ENCODE measurements at regions not wholly inside any gene's neighbourhood (a gene's known extent, or its start where the extent isn't known, plus 50 kb on each side); places are given as distances from the start of the nearest gene placed in this dataset.

DNA sequence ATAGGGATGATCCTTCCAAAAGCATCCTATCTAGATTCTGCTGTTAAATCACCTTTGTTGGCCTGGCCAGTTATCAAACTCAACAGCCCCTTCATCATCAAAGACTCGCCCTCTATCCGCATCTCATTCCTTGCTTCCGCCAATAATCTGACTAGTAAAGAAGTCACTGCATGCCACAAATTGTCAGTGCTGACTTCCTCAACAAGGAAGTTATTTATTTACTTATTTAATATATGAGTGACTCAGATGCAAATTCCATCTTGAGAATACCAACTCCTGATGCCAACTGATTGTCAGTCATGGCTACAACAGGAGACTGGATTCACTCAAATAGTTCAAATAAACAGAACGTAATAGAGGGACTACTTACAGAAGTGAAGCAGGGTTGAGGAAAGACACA lies 283.8 kb downstream of the TRIML1 start:
- Mint-ChIP-seq H3K9me3 (ENCODE audit: unreplicated experiment) (peaks cover 6% of the 10 kb centered on the region), H3K27ac (ENCODE audit: unreplicated experiment) (no peak overlapping the region), H3K4me3 (ENCODE audit: unreplicated experiment) (no peak overlapping the region), H3K27me3 (ENCODE audit: unreplicated experiment) (no peaks in the 10 kb centered on the region), H3K36me3 (ENCODE audit: unreplicated experiment) (no peaks in the 10 kb centered on the region), H3K4me1 (ENCODE audit: unreplicated experiment) (peaks cover 15% of the 10 kb centered on the region)
- DNase-seq (ENCODE audit: extremely low spot score, unreplicated experiment), result no peak
- TF ChIP-seq, protein P1, sequence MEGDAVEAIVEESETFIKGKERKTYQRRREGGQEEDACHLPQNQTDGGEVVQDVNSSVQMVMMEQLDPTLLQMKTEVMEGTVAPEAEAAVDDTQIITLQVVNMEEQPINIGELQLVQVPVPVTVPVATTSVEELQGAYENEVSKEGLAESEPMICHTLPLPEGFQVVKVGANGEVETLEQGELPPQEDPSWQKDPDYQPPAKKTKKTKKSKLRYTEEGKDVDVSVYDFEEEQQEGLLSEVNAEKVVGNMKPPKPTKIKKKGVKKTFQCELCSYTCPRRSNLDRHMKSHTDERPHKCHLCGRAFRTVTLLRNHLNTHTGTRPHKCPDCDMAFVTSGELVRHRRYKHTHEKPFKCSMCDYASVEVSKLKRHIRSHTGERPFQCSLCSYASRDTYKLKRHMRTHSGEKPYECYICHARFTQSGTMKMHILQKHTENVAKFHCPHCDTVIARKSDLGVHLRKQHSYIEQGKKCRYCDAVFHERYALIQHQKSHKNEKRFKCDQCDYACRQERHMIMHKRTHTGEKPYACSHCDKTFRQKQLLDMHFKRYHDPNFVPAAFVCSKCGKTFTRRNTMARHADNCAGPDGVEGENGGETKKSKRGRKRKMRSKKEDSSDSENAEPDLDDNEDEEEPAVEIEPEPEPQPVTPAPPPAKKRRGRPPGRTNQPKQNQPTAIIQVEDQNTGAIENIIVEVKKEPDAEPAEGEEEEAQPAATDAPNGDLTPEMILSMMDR (IDR thresholded peaks at IDR 0.05), result no peak

DNA sequence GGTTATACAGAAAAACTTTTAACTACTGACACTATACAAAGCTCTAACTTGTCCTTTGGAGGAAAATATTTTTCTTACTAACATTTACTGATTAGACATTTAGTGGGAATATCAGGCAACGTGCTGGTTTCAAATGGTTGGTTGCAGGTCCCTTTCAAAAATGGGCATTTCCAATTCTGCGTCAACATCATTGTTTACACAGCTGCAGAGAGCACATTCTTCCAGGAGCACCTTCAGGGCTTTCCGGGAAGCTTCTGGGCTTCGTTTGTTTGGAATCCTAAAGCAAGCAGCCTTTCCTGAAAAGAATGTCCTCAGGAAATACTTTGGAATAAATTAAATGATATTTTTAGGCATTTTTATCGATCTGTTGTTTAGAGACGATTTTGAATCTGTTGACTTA lies 289.7 kb downstream of the TRIML1 start:
- H3K36me3 Mint-ChIP-seq (ENCODE audit: unreplicated experiment), result no peaks in the 10 kb centered on the region

GRCh38 chr4:188429965-188430364 lies 290.7 kb downstream of the TRIML1 start:
- Mint-ChIP-seq H3K36me3 (ENCODE audit: unreplicated experiment) (no peaks in the 10 kb centered on the region), H3K4me1 (ENCODE audit: unreplicated experiment) (peaks cover 62% of the 10 kb centered on the region), H3K4me3 (ENCODE audit: unreplicated experiment) (no peak overlapping the region), H3K27ac (ENCODE audit: unreplicated experiment) (peak overlapping the region; percentile 45), H3K27me3 (ENCODE audit: unreplicated experiment) (no peaks in the 10 kb centered on the region), H3K9me3 (ENCODE audit: unreplicated experiment) (peaks cover 12% of the 10 kb centered on the region)
- DNase-seq (ENCODE audit: extremely low spot score, unreplicated experiment), result no peak
- TF ChIP-seq, protein P1 (IDR thresholded peaks at IDR 0.05), result no peak

More for the DNA sequence above, 289.7 kb downstream of the TRIML1 start:
- no peak for DNase-seq (ENCODE audit: extremely low spot score, unreplicated experiment)
- Mint-ChIP-seq H3K4me1 (ENCODE audit: unreplicated experiment) (peaks cover 55% of the 10 kb centered on the region), H3K27ac (ENCODE audit: unreplicated experiment) (peak overlapping the region; percentile 73), H3K9me3 (ENCODE audit: unreplicated experiment) (peaks cover 12% of the 10 kb centered on the region), H3K4me3 (ENCODE audit: unreplicated experiment) (peak overlapping the region; percentile 3), H3K27me3 (ENCODE audit: unreplicated experiment) (no peaks in the 10 kb centered on the region)
- TF ChIP-seq, protein P1 (IDR thresholded peaks at IDR 0.05), result no peak

- H3K27ac Mint-ChIP-seq (ENCODE audit: unreplicated experiment), result peak overlapping the region; percentile 45
- TF ChIP-seq, protein P1 (IDR thresholded peaks at IDR 0.05), result no peak
- H3K4me1 Mint-ChIP-seq (ENCODE audit: unreplicated experiment), result peaks cover 62% of the 10 kb centered on the region
- no peaks in the 10 kb centered on the region for H3K36me3 Mint-ChIP-seq (ENCODE audit: unreplicated experiment)
- no peak overlapping the region for H3K4me3 Mint-ChIP-seq (ENCODE audit: unreplicated experiment)
- H3K9me3 Mint-ChIP-seq (ENCODE audit: unreplicated experiment), result peaks cover 8% of the 10 kb centered on the region
- DNase-seq (ENCODE audit: extremely low spot score, unreplicated experiment), result no peak
- H3K27me3 Mint-ChIP-seq (ENCODE audit: unreplicated experiment), result no peaks in the 10 kb centered on the region
Measured at GRCh38 chr4:188430384-188430783, 291.1 kb downstream of the TRIML1 start.

- Mint-ChIP-seq H3K27ac (ENCODE audit: unreplicated experiment) (peak overlapping the region; percentile 74), H3K4me3 (ENCODE audit: unreplicated experiment) (no peak overlapping the region), H3K27me3 (ENCODE audit: unreplicated experiment) (no peaks in the 10 kb centered on the region), H3K4me1 (ENCODE audit: unreplicated experiment) (peaks cover 59% of the 10 kb centered on the region), H3K36me3 (ENCODE audit: unreplicated experiment) (no peaks in the 10 kb centered on the region), H3K9me3 (ENCODE audit: unreplicated experiment) (peaks cover 6% of the 10 kb centered on the region)
- no peak for DNase-seq (ENCODE audit: extremely low spot score, unreplicated experiment)
- TF ChIP-seq, protein P1 (IDR thresholded peaks at IDR 0.05), result no peak
Measured at GRCh38 chr4:188432328-188432727, 293.1 kb downstream of the TRIML1 start.

All from osteocyte (in vitro differentiated cells).